ENCODE measurements at regions not wholly inside any gene's neighbourhood (a gene's known extent, or its start where the extent isn't known, plus 50 kb on each side); places are given as distances from the start of the nearest gene placed in this dataset.

- in situ Hi-C loops (cut with MboI; ENCODE audit: low sequenced_read_pairs, unreplicated experiment), result no loop called here
- TF ChIP-seq CTCF (IDR thresholded peaks at IDR 0.05; ENCODE audit: borderline replicate concordance, control extremely low read depth, extremely low read depth, insufficient read depth, missing control alignments), result no peak
- no peak for DNase-seq (ENCODE audit: low spot score)
These were observed 215.8 kb upstream of the FZD8 start for GRCh38 chr10:35857860-35858259.

DNA sequence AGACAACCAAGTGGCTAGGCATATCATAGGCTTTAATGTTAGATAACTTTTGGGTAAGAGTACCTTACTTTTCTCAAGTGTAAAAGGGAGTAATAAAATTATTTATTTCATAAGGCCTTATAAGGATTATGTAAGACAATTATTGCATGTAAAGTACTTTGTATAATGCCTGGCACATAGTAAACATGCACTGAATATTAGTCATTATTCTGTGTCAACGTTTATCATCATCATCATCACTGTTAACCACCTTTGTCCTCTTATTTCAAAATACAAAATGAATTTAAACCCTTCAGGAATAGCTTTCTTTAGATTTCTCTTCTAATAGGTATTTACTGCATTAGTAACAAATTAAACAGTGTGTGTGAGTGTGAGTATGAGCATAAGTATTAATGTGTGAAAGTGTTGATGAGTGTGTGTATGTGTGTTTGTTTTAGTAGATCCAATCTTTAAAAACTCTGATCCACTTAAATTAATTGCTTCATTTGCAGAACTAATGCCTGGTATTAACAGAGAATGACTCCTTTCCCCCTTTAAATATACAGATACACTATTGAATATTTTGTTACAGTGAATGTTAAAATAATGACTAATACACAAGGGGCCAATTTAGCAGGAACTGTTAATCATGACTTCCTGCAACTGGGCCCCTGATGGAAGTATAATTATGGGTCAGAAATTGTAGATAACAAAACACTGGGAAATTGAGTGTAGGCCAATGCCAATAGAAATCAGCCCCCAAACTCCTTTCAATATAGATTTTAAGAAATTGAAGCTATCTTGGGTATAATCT is 213.3 kb upstream of the FZD8 start:
- no peak for DNase-seq (ENCODE audit: low spot score)
- in situ Hi-C loops (cut with MboI; ENCODE audit: low sequenced_read_pairs, unreplicated experiment), result no loop called here
- no peak for TF ChIP-seq CTCF (IDR thresholded peaks at IDR 0.05; ENCODE audit: borderline replicate concordance, control extremely low read depth, extremely low read depth, insufficient read depth, missing control alignments)

DNA sequence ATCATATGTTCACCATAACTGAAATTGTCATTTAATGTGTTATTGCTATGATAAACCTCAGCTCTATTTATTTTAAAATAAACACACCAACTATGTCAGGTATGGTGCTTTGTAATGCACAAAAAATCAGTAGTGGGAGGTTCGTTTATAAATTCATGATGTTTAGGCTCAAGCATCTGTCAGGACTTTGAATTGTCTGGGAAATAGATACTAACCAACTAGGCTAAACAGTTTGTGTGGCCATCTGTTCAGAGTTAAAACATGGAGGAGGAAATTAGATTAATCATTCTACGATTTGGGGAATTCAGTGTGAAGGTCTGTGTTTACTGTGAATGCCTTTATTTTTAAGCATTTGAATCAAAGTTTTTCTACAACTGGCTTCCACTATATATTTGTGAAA is 212.6 kb upstream of the FZD8 start:
- TF ChIP-seq CTCF (IDR thresholded peaks at IDR 0.05; ENCODE audit: borderline replicate concordance, control extremely low read depth, extremely low read depth, insufficient read depth, missing control alignments), result no peak
- in situ Hi-C loops (cut with MboI; ENCODE audit: low sequenced_read_pairs, unreplicated experiment), result no loop called here
- DNase-seq (ENCODE audit: low spot score), result no peak

GRCh38 chr10:35852721-35853120 is 210.6 kb upstream of the FZD8 start:
- in situ Hi-C loops (cut with MboI; ENCODE audit: low sequenced_read_pairs, unreplicated experiment), result no loop called here
- TF ChIP-seq CTCF (IDR thresholded peaks at IDR 0.05; ENCODE audit: borderline replicate concordance, control extremely low read depth, extremely low read depth, insufficient read depth, missing control alignments), result no peak

GRCh38 chr10:35848412-35848811 is 206.3 kb upstream of the FZD8 start:
- TF ChIP-seq CTCF (IDR thresholded peaks at IDR 0.05; ENCODE audit: borderline replicate concordance, control extremely low read depth, extremely low read depth, insufficient read depth, missing control alignments), result no peak
- DNase-seq (ENCODE audit: low spot score), result no peak
- in situ Hi-C loops (cut with MboI; ENCODE audit: low sequenced_read_pairs, unreplicated experiment), result no loop called here

More at GRCh38 chr10:35852721-35853120, 210.6 kb upstream of the FZD8 start:
- no peak for DNase-seq (ENCODE audit: low spot score)

DNA sequence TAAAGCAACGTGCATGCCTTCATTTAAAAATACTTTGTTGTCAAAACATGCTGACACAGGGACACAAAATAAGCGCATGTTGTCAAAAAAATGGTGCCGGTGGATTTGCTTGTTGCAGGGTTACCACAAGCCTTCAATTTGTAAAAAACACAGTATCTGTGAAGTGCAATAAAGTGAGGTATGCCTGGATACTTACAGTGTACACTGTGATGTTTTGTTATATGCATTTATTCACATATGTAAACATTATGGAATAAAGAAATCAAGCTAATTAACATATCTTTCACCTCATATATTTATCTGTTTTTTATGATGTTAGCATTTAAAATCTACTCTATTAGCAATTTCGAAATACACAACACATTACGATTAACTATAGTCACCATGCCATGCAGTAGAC is 202.6 kb upstream of the FZD8 start:
- in situ Hi-C loops (cut with MboI; ENCODE audit: low sequenced_read_pairs, unreplicated experiment), result no loop called here
- TF ChIP-seq CTCF (IDR thresholded peaks at IDR 0.05; ENCODE audit: borderline replicate concordance, control extremely low read depth, extremely low read depth, insufficient read depth, missing control alignments), result no peak
- no peak for DNase-seq (ENCODE audit: low spot score)
